ENCODE measurements at regions not wholly inside any gene's neighbourhood (a gene's known extent, or its start where the extent isn't known, plus 50 kb on each side); places are given as distances from the start of the nearest gene placed in this dataset.

DNA sequence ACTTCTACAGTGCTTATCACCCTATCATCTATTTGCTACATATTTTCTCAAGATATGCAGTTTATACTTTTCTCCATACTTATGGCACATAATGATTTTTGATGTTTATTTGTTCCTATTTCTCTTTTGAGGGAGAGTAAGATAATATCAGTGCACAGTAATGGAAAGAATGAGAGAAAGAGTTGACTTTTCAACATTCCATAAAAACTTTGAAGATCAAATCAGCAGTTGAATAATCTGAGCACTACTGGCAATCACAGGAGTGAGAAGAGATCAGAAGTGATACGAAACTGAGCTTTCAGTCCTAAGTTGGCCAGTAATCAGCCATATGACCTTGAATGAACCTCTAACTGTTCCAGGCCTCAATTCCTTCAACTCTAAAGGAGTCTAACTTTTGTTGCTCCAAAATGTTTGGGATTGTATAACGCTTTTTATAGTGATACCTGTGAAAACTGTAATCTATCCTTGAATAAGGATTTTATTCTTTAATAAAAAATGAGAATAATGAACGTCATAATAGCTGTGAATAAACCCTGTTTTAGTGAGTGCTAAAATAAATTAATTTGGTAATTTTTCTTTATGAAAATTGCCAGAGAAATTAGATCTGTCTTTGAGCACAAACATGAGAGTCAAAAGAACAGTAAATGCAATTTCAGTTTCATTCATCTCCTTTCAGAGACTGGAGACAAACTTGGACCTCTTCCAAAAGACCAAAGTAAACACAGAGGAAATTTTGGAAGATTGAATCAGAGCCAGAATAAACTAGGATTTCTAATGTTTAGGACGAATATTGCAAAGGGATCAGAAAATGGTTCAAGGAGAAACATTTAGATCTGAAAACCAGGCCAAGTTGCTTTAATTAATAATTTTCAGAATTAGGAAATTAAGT is 309.9 kb downstream of the ADGRL2 start:
- TF ChIP-seq, protein P1, sequence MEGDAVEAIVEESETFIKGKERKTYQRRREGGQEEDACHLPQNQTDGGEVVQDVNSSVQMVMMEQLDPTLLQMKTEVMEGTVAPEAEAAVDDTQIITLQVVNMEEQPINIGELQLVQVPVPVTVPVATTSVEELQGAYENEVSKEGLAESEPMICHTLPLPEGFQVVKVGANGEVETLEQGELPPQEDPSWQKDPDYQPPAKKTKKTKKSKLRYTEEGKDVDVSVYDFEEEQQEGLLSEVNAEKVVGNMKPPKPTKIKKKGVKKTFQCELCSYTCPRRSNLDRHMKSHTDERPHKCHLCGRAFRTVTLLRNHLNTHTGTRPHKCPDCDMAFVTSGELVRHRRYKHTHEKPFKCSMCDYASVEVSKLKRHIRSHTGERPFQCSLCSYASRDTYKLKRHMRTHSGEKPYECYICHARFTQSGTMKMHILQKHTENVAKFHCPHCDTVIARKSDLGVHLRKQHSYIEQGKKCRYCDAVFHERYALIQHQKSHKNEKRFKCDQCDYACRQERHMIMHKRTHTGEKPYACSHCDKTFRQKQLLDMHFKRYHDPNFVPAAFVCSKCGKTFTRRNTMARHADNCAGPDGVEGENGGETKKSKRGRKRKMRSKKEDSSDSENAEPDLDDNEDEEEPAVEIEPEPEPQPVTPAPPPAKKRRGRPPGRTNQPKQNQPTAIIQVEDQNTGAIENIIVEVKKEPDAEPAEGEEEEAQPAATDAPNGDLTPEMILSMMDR (IDR thresholded peaks at IDR 0.05), result no peak
- TF ChIP-seq POLR2A (IDR thresholded peaks at IDR 0.05), result no peak
